CD4-positive, alpha-beta T cell treated with Interleukin-2 at 100 ng/mL for 4 hours (primary cell): ENCODE measurements at regions not wholly inside any gene's neighbourhood (a gene's known extent, or its start where the extent isn't known, plus 50 kb on each side); places are given as distances from the start of the nearest gene placed in this dataset.

Source experiments
- DNase-seq: peaks from one replicate; pipeline ENCODE4 v3.0.0-alpha.2; 2020; ENCODE audit warnings: low spot score

DNA sequence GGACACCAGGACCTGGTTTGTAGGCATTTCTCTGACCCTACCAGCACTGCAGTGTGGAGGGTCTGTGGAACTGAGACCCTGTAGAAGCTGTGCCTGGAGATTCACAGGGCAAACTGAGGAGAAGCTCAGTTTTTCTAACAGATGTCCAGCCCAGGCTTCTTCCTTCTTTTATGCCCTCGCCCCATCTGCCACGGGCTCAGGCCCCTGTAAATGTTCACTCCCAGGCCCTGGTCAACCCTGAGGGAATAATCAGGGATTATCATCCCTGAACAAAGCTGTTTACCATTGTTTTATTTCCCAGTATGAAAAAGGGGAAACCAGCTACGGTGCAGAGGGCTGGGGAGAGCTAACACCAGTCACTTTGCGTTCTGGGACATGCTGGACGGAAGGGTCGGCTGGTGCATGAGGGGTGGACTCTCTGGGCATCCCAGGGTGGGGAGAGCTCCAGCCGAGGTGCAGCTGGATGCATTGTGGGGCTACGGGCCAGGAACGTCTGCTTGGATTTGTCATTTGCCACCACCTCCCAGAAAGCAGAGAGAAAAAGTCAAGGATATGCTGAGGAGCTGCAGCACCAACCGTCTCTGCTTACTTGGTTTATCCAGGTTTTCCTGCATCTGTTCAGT lies 183.8 kb downstream of the TFCP2L1 start:
- DNase-seq, result no peak

DNA sequence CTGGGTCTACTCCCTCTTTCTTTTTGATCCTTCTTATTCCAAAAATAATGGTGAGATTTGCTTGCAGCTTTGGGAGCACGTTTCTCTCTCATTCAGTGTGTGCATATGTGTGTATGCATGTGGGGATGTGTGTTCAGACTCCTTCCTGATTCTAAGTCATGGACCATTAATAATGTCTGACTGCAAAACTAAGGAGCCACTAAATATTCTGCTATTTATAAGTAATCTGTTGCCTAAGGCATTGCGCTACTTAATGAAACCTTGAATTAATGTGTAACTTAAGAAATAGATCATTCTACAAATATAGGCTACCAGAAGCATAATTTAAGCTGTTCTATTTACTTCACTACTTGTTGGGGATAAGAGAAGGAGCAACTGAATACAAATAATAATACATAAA lies 182.1 kb downstream of the TFCP2L1 start:
- no peak for DNase-seq

DNA sequence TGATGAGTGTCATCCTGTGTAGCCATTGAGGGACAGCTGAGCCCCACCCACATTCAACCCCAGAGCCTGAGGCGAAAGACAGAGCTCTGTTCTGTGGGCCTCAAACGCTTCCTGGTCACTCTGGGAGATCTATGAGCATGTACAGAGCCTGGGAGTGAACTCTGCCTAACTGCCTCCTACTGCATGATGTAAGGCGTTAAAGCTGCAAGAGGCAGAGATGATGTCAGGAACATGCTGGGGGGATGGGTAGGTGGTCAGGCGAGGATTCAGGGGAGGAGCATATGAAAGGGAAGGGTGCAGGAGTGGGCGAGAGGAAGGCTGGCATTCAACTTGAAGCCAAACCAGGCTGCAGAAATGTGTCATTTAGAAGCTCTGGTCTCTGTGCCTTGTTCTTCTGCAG lies 181.0 kb downstream of the TFCP2L1 start:
- no peak for DNase-seq

DNA sequence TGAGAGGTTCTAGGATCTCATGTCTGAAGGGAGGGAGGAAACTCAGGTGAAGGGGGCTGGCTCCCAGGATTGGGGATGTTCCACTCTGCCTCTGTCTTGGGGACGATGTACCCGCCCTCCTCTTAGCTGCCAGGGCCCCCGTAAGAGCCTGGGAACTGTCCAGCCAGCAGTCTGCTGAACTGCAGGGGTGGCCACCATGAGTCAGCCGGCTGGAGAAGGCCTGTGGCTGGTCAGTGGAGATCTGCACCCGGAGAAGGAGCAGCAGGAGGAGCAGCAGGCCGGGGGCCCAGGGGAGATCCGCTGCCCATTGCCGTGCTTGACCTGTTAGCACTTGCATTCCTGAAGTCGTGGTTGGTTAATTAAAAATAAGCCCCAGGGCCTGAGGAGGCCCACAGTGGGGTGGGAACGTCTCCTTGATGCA lies 180.3 kb downstream of the TFCP2L1 start:
- no peak for DNase-seq

DNA sequence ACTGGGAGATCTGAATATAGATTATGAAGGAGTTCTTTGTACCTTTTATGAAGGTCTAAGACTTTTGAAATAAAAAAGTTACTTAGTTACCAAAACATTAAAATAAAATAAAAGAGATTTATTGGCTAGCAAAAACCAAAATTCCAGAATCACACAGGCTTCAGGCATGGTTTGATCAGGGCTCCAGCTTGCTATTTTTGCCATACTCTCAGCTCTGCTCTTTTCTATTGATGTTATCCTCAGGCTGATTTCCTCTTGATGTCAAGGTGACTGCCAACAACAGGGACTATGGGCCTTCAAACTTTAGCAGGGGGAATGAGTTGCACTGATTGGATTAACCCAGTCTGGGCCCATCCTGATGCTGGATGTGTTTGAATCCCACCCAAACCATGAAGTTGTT lies 174.1 kb downstream of the TFCP2L1 start:
- no peak for DNase-seq

DNA sequence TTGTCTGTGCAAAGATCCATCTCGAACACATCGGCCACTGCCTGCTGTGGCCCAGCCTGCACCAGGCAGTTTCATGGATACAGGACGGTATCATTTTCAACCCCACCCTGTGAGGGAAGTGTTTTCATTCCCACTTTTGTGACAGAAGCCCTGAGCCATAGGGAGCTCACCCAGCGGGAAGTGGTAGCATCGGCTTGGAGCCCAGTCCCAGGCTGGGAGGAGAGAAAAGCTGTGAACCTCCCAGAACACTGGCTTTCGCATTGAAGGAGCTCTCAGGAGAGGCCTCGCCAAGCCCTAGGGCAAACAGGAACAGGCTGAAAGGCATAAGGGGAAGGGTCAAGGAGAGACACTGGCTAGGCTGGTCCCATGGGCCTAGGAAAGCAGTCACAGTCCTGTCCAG lies 166.1 kb downstream of the TFCP2L1 start:
- no peak for DNase-seq

DNA sequence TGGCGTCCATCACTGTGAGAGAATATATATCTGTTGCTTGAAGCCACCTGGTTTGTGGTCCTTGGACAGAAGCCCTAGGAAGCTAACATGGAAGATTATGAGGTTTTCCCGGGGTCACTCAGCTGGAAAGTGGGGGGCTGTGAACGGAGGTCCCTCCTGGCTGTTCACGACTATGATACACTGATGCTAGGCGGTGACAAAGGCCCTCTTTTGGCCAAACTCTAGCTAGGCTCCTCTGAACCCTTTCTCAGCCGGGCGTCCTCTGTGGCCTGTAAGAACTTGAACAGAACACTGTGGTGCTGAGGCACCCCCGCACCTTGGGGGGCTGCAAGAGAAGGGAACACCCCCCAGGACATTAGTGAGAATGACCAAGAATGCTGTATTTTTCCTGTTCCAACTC lies 164.6 kb downstream of the TFCP2L1 start:
- DNase-seq, result no peak

DNA sequence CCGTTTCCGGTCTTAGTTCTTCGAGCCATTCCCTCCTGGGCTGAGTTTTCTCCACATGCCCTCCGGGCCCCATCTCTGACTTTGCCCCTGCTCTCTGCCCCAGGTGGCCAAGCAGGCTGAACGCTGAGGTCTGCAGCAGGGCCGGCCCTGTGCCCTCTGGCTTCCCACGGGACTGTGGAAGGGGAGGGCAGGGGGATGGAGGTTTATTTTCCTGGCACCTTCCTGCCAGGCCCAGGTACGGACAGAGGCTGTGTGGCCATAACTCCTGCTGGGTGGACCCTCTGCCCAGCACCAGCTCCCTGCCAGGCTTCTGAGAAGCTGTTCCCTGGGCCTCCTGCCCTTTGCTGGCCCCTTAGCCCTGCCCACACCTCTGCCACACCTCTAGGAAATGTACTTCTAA lies 164.0 kb downstream of the TFCP2L1 start:
- no peak for DNase-seq

DNA sequence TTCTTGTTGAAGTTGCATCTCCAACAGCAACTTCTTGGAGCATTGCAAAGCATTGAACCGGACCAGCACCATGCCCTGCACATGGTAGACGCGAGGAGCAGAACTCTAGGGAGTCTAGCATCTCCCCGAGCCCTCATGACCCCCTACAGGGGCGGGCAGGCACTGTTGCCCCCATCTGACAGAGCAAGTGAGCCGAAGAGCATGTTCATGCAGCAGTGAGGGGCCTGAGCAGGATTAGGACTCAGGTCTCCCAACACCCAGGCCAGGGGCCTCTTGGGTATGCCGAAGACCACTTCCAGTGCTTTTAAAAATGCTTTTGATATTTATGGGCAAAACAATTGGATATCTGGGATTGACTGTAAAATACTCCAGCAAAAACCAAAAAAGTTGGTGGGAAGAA lies 163.3 kb downstream of the TFCP2L1 start:
- no peak for DNase-seq

DNA sequence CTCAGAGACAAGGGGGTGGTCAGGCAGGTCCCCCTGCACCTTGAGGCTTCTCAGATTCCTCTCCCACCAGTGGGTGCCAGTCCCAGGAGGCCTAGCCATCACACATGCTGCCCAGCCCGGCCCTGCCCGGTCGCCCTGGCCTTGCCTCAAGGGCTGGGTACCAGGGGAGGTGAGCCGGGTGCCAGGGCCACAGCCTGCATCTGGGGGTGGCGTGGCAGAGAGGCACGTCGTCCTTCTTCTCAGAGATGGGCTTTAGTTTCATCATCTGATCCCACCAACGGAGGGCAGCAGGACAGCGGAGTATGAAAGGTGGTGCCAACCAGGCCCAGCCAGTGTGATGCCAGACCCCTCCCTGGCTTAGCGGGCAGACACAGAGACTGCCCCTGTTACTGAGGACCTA lies 161.7 kb downstream of the TFCP2L1 start:
- DNase-seq, result no peak

DNA sequence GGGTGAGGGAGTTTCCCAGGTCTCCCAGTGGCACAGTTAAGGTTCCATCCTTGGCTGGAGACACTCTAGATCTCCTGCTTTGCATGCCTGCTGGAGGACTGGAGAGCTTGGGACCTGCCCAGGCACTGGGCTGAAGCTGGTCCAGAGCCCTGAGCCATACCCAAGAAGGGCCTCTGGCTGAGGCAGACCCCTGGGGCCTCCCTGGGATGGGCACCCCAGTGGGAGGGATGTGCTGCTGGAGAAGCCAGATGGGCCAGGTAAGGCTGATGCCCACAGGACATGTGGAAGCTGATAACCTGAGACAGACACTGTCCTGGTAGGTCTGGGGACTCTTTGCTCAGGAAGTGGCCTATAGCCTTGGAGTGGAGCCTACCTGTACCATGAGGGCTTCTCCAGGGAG lies 160.7 kb downstream of the TFCP2L1 start:
- no peak for DNase-seq

DNA sequence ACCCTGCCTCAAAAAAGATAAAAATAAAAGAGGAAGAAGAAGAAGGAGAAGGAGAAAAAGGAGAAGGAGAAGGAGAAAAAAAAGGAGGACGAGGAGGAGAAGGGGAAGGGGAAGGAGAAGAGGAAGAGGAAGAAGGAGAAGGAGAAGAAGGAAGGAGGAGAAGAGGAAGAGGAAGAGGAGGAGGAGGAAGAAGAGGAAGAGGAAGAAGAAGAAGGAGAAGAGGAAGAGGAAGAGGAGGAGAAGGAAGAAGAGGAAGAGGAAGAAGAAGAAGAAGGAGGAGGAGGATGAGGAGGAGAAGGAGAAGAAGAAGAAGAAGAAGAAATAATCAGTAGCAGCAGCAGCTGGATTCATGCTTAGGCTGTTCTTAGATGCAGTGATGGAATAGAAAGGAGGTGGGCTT lies 159.7 kb downstream of the TFCP2L1 start:
- no peak for DNase-seq

DNA sequence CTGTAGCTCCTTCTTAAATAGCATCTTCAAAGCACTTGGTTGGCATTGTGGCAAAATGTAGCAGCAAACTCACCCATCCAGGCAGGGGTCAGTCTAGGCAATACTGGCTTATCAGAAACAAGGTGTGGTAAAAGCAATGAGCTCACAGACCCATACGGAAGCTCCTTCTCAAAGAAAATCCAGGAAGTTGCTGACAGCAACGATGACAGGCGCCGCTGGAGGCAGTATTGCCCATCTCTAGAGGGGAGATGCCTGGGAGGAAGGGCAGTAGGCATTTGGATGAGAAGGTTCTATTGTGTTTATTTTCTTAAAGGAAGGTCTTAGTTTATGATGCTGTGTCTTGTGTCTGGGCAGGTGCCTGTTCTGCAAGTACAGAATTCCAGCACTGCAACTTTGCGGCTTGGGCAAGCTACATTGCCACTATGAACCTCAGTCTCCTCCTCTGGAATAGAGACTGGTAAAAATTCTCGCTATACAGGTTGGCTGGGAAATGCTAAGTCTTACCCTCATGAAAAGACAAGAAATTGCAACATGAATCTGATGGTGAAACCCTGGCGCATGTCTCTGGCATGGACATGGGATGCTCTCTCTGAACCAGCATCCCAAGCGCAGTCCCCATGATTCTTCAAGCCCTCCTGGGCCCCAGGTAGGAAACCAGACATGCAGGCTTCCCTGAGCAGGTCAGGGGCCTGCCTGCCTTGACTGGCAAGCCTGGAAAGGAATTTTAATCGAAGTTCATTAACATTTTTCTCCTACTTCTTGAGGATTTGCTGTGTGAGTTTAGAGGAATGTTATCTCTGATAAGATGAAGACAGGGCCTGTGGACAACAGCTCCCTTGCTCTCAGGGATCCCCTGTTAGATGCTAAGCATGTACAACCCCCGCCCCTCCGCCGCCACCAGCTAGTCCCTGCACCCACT lies 156.0 kb downstream of the TFCP2L1 start:
- no peak for DNase-seq

DNA sequence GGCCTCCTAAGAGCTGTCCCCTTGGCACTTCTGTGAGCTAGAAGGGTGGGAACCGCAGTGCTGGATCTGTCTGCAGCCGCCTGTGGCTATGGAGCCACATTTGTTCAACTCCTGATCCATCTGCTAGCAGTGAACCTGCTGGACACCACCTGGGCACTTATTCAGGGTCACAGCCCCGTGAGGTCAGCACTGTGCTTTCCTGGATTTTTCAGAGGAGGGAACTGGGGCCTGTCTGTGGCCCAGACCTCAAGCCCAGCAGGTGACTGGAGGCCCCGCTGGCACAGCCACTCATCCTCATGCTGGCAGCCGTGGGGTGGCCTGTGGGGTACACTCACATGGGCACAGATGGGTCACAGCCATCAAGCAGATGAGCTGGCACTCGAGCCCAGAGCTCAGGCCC lies 155.3 kb downstream of the TFCP2L1 start:
- no peak for DNase-seq

DNA sequence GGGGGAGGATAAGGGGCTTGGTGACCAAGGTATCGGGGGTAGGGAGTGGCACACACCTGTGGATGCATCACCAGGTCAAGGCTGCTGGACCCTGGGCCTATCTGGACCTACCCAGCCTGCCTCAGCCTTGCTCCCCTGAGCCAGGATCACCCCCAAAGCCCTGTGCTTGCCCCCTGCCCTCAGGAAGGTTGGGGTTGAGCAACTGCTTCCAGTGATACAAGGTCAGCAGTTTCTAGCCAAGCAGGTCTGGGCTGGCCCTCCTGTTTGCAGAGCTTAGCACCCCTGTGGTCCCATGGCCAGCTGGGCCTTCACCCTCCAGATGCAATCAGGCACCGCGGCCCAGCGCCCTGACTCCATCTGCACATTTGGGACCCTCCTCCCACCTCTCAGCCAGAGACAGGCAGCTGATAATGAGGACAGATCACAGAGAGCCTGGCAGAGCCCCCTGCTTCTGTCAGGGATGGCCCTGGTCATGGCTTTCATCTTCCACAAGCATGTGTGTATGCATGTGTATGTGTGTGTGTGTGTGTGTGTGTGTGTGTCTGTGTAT lies 154.6 kb downstream of the TFCP2L1 start:
- no peak for DNase-seq

DNA sequence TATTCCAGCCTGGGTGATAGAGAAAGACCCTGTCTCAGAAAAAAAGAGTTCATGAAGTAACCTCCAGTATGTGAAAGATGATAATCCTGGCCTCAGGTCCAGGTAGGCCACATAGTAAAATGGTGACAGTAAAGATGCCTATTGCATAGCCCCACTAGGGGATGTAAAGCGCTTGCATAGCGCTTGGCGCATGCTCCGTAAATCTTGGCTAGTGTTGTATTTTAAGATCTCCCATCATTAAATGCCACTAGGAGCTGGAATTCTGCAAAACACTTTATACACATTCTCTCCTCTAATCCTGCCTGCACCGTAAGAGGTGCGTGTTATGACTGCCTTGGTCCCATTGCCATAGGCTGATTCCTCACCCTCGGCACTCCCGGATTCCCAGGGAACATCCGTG lies 153.6 kb downstream of the TFCP2L1 start:
- DNase-seq, result no peak

DNA sequence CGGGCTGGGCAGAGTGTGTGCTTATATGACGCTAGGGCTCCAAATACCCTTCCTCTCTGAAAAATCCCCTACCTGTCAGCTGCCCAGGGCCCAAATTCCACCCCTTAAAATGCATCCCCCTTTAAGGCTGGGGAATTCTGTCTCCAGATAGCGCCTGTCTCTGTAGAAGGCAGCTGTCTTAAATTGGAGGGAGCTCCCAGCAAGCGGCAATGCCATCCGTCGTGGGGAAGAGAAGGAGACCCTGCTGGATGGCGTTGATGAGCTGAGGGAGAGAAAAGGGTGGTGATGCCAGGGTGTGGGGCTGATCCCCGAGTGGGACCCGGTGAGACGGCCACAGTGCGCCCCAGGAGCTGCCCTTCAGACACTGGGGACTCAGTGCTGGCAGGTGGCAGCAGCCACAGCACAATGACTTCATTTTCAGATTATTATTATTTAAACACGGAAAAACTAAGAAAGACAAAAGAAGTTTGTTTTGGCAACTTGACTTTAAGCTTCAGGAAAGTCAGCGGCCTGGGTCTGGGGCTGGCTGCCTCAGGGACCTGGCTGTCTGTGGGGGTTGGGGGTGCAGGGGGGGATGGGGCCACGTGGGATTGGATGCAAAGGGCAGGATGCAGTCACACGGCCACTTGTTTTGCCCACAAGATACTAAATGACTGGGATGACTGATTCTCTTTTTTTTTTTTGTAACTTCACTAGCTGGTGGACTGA lies 152.8 kb downstream of the TFCP2L1 start:
- no peak for DNase-seq

DNA sequence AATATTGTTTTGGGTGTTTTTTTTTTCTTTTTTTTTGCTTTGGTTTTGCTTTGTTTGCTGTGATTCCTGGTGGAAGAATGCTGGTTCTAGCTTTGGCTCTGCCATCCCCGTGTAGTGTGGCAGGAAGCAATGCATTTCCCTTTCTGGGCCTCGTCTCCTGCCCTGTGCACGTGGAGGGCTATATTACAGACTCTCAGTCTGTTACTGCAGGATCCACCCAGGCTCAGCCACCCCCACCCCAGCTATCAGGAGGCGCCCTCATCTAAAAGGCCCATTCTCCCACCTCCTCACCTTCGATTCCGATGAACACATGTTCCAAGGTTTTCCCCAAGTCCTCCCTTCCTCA lies 152.3 kb downstream of the TFCP2L1 start:
- no peak for DNase-seq

DNA sequence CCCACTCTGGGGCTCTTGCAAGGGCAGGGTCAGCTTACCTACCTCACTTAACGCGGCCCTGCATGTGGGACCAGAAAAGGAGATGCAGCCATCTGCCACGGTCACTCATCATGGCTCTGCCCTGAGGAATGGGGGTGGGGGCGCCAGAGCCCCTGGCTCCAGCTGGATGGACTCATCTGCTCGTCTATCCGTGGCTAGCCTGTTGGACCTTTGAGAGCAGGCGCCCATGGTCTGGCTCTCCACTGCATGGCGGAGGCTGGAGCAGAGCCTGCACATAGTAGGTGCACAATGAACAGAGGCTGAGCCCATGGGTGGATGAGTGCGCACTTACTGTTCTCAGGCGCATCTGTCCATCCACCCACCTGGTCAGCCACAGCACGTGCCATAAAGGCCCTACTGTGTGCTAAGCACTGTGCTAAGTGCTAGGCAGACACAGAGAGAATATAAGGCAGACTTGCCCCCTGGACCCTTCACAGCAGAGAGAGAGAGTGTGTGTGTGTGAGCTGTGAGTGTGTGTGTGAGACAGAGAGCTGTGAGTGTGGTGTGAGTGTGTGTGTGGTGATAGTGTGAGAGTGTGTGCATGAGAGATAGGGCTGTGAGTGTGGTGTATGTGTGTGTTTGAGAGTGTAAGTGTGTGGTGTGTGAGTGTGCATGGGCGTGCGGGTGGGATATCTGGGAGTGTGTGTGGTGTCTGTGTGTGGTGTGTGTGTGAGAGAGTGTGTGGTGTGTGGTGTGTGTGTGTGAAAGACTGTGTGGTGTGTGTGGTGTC lies 151.3 kb downstream of the TFCP2L1 start:
- no peak for DNase-seq

DNA sequence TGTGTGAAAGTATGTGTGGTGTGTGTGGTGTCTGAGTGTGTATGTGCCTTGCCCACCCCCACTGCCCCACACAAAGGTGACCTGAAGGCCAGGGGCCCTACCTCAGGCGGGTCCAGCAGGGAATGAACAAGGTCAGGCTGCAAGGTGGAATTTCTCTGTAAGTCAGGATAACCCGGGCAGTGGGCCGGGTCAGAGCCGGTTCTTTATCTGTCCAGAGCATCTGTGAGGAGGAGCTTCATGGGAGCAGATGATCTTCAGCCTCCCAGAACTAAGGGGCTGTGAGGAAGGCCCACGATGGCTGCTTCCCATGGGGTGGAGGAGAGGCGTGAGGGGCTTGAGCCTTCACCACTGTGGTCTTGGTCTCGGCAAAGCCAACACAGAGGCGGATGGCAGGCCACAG lies 150.3 kb downstream of the TFCP2L1 start:
- no peak for DNase-seq

DNA sequence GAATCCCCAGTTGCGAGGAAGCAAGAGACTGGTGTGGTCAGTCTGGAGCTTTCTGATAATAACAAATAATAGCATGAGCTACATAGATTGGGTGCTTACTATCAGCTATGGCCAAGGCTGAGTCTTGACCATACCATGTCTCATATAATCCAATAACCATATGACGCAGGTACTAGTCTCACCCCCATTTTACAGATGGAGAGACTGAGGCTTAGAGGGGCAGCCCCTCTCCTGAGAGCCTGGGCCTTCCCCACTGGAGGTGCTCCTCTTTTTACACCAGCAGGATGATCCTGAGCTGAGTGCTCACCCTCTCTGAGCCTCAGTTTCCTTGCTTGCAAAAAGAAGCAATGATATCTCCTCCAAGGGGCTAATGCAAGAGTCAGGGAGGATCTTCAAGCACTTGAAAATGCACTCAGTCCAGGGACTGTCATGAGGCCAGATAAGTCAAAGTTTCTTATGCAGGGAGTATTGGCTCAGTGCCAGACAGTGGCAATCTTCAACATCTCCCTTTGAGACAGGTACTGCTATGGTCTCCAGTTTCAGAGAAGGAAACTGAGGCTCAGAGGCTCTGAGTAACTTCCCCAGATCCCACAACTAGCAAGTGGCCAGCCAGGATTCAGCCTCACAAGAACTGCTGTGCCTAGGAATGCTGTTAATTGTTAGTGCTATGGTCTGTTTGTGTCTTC lies 149.7 kb downstream of the TFCP2L1 start:
- DNase-seq, result no peak

DNA sequence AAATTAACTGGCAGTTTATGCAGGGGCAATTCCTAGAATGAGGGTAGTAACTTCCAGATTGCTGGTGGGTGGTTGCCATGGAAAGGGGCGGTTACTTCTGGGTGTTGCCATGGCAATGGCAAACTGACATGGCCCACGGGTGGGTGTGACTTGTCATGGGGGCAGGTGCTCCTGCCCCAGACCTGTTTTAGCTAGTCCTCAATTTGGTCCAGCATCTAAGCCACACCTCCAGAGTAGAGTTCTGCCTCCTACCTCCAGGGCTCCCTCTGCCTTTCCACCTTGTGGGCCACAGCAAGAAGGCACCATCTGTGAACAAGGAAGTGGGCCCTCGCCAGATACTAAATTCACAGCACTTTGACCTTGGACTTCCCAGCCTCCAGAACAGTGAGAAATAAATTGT lies 148.7 kb downstream of the TFCP2L1 start:
- no peak for DNase-seq
